GM12874 (cell line): ENCODE measurements at regions not wholly inside any gene's neighbourhood (a gene's known extent, or its start where the extent isn't known, plus 50 kb on each side); places are given as distances from the start of the nearest gene placed in this dataset.

ENCODE experiments used
- CTCF ChIP-seq: IDR thresholded peaks from 2 replicates; pipeline ENCODE4 v1.5.1; 2011; ENCODE audit warnings: low read depth, mild to moderate bottlenecking, control low read depth, low read length, moderate library complexity; ENCODE audit not compliant: insufficient read depth

- TF ChIP-seq CTCF: no peak
These were observed 980.6 kb downstream of the VRK1 start for GRCh38 chr14:97777622-97778355.

GRCh38 chr14:97779140-97779539 lies 982.0 kb downstream of the VRK1 start:
- TF ChIP-seq CTCF: no peak

- no peak for TF ChIP-seq CTCF
These were observed 983.6 kb downstream of the VRK1 start for GRCh38 chr14:97780804-97781203.

- TF ChIP-seq CTCF: no peak
These were observed 984.8 kb downstream of the VRK1 start for GRCh38 chr14:97781961-97782360.

- TF ChIP-seq CTCF: no peak
These were observed 985.8 kb downstream of the VRK1 start for GRCh38 chr14:97782871-97783414.

GRCh38 chr14:97785495-97785894 lies 988.3 kb downstream of the VRK1 start:
- TF ChIP-seq CTCF: no peak

GRCh38 chr14:97788364-97788763 lies 991.2 kb downstream of the VRK1 start:
- no peak for TF ChIP-seq CTCF
